H9 (cell line): ENCODE measurements at regions not wholly inside any gene's neighbourhood (a gene's known extent, or its start where the extent isn't known, plus 50 kb on each side); places are given as distances from the start of the nearest gene placed in this dataset.

ENCODE experiments used
- DNase-seq: peaks from one replicate; pipeline ENCODE4 v3.0.0-alpha.2; 2017
- H2AFZ ChIP-seq: one replicate; pipeline ENCODE4 v1.6.1; 2013; ENCODE audit warnings: mild to moderate bottlenecking, low read length, control low read depth, moderate library complexity
- H2AK5ac ChIP-seq: 2 replicates; pipeline ENCODE4 v1.6.1; 2013; ENCODE audit warnings: low read length, control low read depth, mixed read lengths; ENCODE audit not compliant: insufficient read length
- H2BK120ac ChIP-seq: one replicate; pipeline ENCODE4 v1.6.1; 2013; ENCODE audit warnings: low read depth, mild to moderate bottlenecking, low read length, control low read depth, inconsistent platforms; ENCODE audit not compliant: poor library complexity, severe bottlenecking
- H2BK12ac ChIP-seq: 2 replicates; pipeline ENCODE4 v1.6.1; 2013; ENCODE audit warnings: low read length, control low read depth, mixed read lengths, low read depth; ENCODE audit not compliant: insufficient read length
- H2BK15ac ChIP-seq: 2 replicates; pipeline ENCODE4 v1.6.1; 2013; ENCODE audit warnings: low read depth, low read length, control low read depth
- H2BK20ac ChIP-seq: one replicate; pipeline ENCODE4 v1.6.1; 2013; ENCODE audit warnings: low read depth, mild to moderate bottlenecking, low read length, control low read depth, inconsistent platforms; ENCODE audit not compliant: poor library complexity, severe bottlenecking
- H2BK5ac ChIP-seq: 2 replicates; pipeline ENCODE4 v1.6.1; 2013; ENCODE audit warnings: low read length, control low read depth, mixed read lengths; ENCODE audit not compliant: insufficient read length
- H3K14ac ChIP-seq: 2 replicates; pipeline ENCODE4 v1.6.1; 2013; ENCODE audit warnings: low read length, control low read depth; ENCODE audit not compliant: insufficient read depth
- H3K18ac ChIP-seq: 2 replicates; pipeline ENCODE4 v1.6.1; 2013; ENCODE audit warnings: low read depth, mild to moderate bottlenecking, mixed read lengths, low read length, control low read depth; ENCODE audit not compliant: insufficient read length
- H3K23ac ChIP-seq: 2 replicates; pipeline ENCODE4 v1.6.1; 2013; ENCODE audit warnings: low read length, control low read depth, mixed read lengths, low read depth; ENCODE audit not compliant: insufficient read length
- H3K23me2 ChIP-seq: 2 replicates; pipeline ENCODE4 v1.6.1; 2013; ENCODE audit warnings: low read depth, mild to moderate bottlenecking, mixed read lengths, low read length, control low read depth; ENCODE audit not compliant: insufficient read length, poor library complexity, severe bottlenecking
- H3K27ac ChIP-seq: 2 replicates; pipeline ENCODE4 v1.5.1; 2013; ENCODE audit warnings: low read length, control low read depth, mixed read lengths, low read depth; ENCODE audit not compliant: insufficient read length
- H3K27me3 ChIP-seq: 2 replicates; pipeline ENCODE4 v1.6.1; 2013; ENCODE audit warnings: low read length, control low read depth, inconsistent platforms; ENCODE audit not compliant: insufficient read depth
- H3K4ac ChIP-seq: 2 replicates; pipeline ENCODE4 v1.6.1; 2013; ENCODE audit warnings: low read depth, mild to moderate bottlenecking, control low read depth, inconsistent platforms, low read length, moderate library complexity
- H3K4me1 ChIP-seq: 2 replicates; pipeline ENCODE4 v1.6.1; 2013; ENCODE audit warnings: low read length, control low read depth, inconsistent platforms; ENCODE audit not compliant: insufficient read depth
- H3K4me2 ChIP-seq: 2 replicates; pipeline ENCODE4 v1.6.1; 2013; ENCODE audit warnings: low read length, control low read depth, mixed read lengths; ENCODE audit not compliant: insufficient read length, insufficient read depth
- H3K56ac ChIP-seq: 2 replicates; pipeline ENCODE4 v1.6.1; 2013; ENCODE audit warnings: low read depth, mild to moderate bottlenecking, mixed read lengths, low read length, control low read depth; ENCODE audit not compliant: insufficient read length
- H3K79me1 ChIP-seq: 2 replicates; pipeline ENCODE4 v1.6.1; 2013; ENCODE audit warnings: low read depth, mild to moderate bottlenecking, moderate library complexity, low read length, control low read depth, inconsistent platforms; ENCODE audit not compliant: insufficient read depth, poor library complexity, severe bottlenecking
- H3K79me2 ChIP-seq: 2 replicates; pipeline ENCODE4 v1.6.1; 2013; ENCODE audit warnings: low read length, control low read depth, inconsistent platforms; ENCODE audit not compliant: insufficient read depth
- H3K9ac ChIP-seq: 2 replicates; pipeline ENCODE4 v1.6.1; 2013; ENCODE audit warnings: low read length, control low read depth, mixed read lengths; ENCODE audit not compliant: insufficient read length; ENCODE audit errors: extremely low read depth
- H3K9me3 ChIP-seq: one replicate; pipeline ENCODE4 v1.6.1; 2013; ENCODE audit warnings: low read depth, low read length, inconsistent platforms; ENCODE audit not compliant: control insufficient read depth
- H3T11ph ChIP-seq: one replicate; pipeline ENCODE4 v1.6.1; 2013; ENCODE audit warnings: mild to moderate bottlenecking, low read length, control low read depth, inconsistent platforms
- H4K20me1 ChIP-seq: one replicate; pipeline ENCODE4 v1.6.1; 2013; ENCODE audit not compliant: control insufficient read depth, insufficient read length, insufficient read depth
- H4K5ac ChIP-seq: 2 replicates; pipeline ENCODE4 v1.6.1; 2013; ENCODE audit warnings: low read depth, mild to moderate bottlenecking, mixed read lengths, low read length, control low read depth; ENCODE audit not compliant: insufficient read length
- H4K8ac ChIP-seq: replicated peaks from 2 replicates; pipeline ENCODE4 v1.6.1; 2013; ENCODE audit warnings: low read length, control low read depth, mixed read lengths, low read depth; ENCODE audit not compliant: insufficient read length
- H4K91ac ChIP-seq: 2 replicates; pipeline ENCODE4 v1.6.1; 2013; ENCODE audit warnings: low read depth, mild to moderate bottlenecking, moderate library complexity, mixed read lengths, low read length, control low read depth; ENCODE audit not compliant: insufficient read length
- H3K27ac Mint-ChIP-seq, 3 experiments: 2 replicates in 2 of 3; 3 replicates in 1 of 3; pipeline ENCODE4 v1.8.0; 2020 to 2021; ENCODE audit warnings: mixed read lengths in 3 of 3, mild to moderate bottlenecking in 1 of 3, moderate library complexity in 1 of 3
- H3K27me3 Mint-ChIP-seq: 2 replicates; pipeline ENCODE4 v1.8.0; 2021; ENCODE audit warnings: low read depth, mild to moderate bottlenecking, moderate library complexity, mixed read lengths
- H3K36me3 Mint-ChIP-seq, 3 experiments: 2 replicates in 2 of 3; 3 replicates in 1 of 3; pipeline ENCODE4 v1.8.0; 2020 to 2021; ENCODE audit warnings: low read depth in 3 of 3, mixed read lengths in 3 of 3; ENCODE audit not compliant: insufficient read depth in 1 of 3
- H3K4me1 Mint-ChIP-seq, 2 experiments: 2 replicates each; pipeline ENCODE4 v1.8.0; 2020; ENCODE audit warnings: mixed read lengths in 2 of 2
- H3K4me3 Mint-ChIP-seq, 2 experiments: 2 replicates in 1 of 2; 3 replicates in 1 of 2; pipeline ENCODE4 v1.8.0; 2020 to 2021; ENCODE audit warnings: mild to moderate bottlenecking in 2 of 2, mixed read lengths in 2 of 2, moderate library complexity in 1 of 2
- H3K9me3 Mint-ChIP-seq, 2 experiments: 2 replicates in 1 of 2; 3 replicates in 1 of 2; pipeline ENCODE4 v1.8.0; 2020; ENCODE audit warnings: mild to moderate bottlenecking in 2 of 2, mixed read lengths in 2 of 2, moderate library complexity in 1 of 2
- CTCF ChIP-seq: fragments of 200-600 bp; sonication (generic); conservative IDR thresholded peaks from 3 replicates; pipeline ENCODE4 v1.8.0; 2021; ENCODE audit warnings: antibody characterized with exemption, mild to moderate bottlenecking
- WGBS: extraction: QIAGEN DNeasy Blood & Tissue Kit; methylation state at CpG from one replicate; pipeline ENCODE4 v1.1.7; 2013; ENCODE audit warnings: missing lambda C conversion rate, low lambda C conversion rate, mixed read lengths; ENCODE audit not compliant: insufficient read length; ENCODE audit errors: extremely low coverage; 5-methylcytosine and 5-hydroxymethylcytosine counted together

- Histone ChIP-seq H3K9ac (no peak overlapping the region), H3K18ac (no peak overlapping the region), H4K91ac (no peak overlapping the region), H3K4ac (no peak overlapping the region), H3K14ac (no peak overlapping the region), H2BK12ac (no peak overlapping the region), H3K56ac (no peak overlapping the region), H3K23me2 (no peaks in the 10 kb centered on the region), H2AK5ac (no peak overlapping the region), H3K9me3 (no peaks in the 10 kb centered on the region), H2BK120ac (no peak overlapping the region), H3K79me1 (no peaks in the 10 kb centered on the region), H3T11ph (no peak overlapping the region), H3K27ac (no peak overlapping the region), H3K79me2 (no peaks in the 10 kb centered on the region), H2BK5ac (no peak overlapping the region), H2AFZ (no peak overlapping the region), H3K4me1 (no peaks in the 10 kb centered on the region), H4K5ac (no peak overlapping the region), H3K23ac (no peak overlapping the region), H3K27me3 (no peaks in the 10 kb centered on the region), H4K8ac (no peak overlapping the region), H4K20me1 (no peaks in the 10 kb centered on the region), H3K4me2 (no peak overlapping the region), H2BK20ac (no peak overlapping the region), H2BK15ac (no peak overlapping the region)
- no peak for TF ChIP-seq CTCF
- peaks cover 0 to 4% of the 10 kb centered on the region in 2 experiments; a peak in 3 of 5 replicates for H3K9me3 Mint-ChIP-seq
- H3K4me3 Mint-ChIP-seq = no peak overlapping the region
- no CpG with 5 or more reads among the region's 5 CpGs for WGBS
- H3K27me3 Mint-ChIP-seq = no peaks in the 10 kb centered on the region
- H3K27ac Mint-ChIP-seq = no peak overlapping the region
- no peak for DNase-seq
- peaks cover 2 to 10% of the 10 kb centered on the region in 2 experiments; a peak in 3 of 4 replicates for H3K4me1 Mint-ChIP-seq
- no peaks in the 10 kb centered on the region for H3K36me3 Mint-ChIP-seq
These were observed 171.6 kb downstream of the THBS2 start for GRCh38 chr6:169082093-169082492.
